ENCODE measurements at regions not wholly inside any gene's neighbourhood (a gene's known extent, or its start where the extent isn't known, plus 50 kb on each side); places are given as distances from the start of the nearest gene placed in this dataset.

GRCh38 chr1:240663169-240663879 is 51.4 kb upstream of the GREM2 start:
- no peak for TF ChIP-seq CTCF (IDR thresholded peaks at IDR 0.05)
- TF ChIP-seq POLR2A (IDR thresholded peaks at IDR 0.05) = no peak
- intact Hi-C loops (cut with DNase I; ENCODE audit: low total_unique reads) = no loop called here
- Histone ChIP-seq H3K27me3 (no peaks in the 10 kb centered on the region), H3K4me3 (no peak overlapping the region), H3K27ac (no peak overlapping the region), H3K4me1 (no peaks in the 10 kb centered on the region), H3K9me3 (no peaks in the 10 kb centered on the region), H3K36me3 (ENCODE audit: low read depth, missing control alignments) (no peaks in the 10 kb centered on the region)
- 86 to 96% methylated on average over 1 of the region's 1 CpG for WGBS, 2 donors
- no peak for DNase-seq

Small RNA genes in the stretch of these regions (small RNA-seq; reads per million reads assigned to genes)
- 0 reads per million in 2 donors for gene RF00019

All from testis (tissue), 2 donors.